ENCODE measurements at regions not wholly inside any gene's neighbourhood (a gene's known extent, or its start where the extent isn't known, plus 50 kb on each side); places are given as distances from the start of the nearest gene placed in this dataset.

DNA sequence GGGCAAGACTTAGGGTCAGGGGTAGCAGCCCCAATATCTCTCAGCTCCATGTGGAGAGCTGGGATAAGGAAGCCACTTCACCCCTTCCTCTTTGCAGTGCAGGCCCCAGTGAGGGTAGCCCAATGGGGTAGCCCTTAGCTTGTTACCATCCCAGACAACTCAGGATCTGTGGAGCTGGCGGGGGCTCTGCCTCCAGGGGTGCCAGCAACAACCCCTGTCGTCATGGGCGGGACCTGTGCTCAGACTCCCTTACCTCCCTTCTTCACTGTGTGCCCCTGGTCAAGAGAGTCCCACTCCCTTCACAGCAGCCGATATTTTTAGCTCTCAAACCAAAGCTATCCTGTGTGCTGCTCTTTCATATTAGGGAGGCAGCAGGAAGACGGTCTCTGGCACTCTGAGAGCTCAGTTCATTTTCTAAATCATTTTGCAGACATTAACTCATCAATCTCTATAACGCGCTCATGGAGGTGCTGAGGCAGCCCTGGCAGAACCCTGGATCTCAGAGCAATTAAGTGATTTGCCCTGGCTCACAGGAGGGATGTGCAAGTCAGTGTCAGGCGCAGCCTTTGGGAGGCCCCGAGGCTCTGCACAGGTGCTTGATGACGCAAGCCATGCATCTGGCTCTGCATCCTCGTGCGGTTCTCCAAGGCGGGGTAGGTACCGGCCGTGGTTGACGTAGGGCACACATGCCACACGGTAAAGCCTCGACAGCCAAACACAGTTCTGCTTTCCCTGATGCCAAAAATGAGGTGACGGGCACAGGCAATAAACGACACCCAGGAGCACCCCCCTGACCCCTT lies 357.6 kb downstream of the SHANK2 start:
- no peaks in the 10 kb centered on the region for H3K4me1 ChIP-seq (ENCODE audit: insufficient read depth, low read length)
- H3K79me2 ChIP-seq (ENCODE audit: insufficient read depth, low read length): no peaks in the 10 kb centered on the region
- H3K4me3 ChIP-seq (ENCODE audit: low read depth in 1 of 2, low read length in 2 of 2): no peak overlapping the region
- no peak overlapping the region for H3K27ac ChIP-seq (ENCODE audit: low read length)
- ATAC-seq (ENCODE audit: insufficient read depth, low read depth): no peak
- no peaks in the 10 kb centered on the region for H4K20me1 ChIP-seq (ENCODE audit: insufficient read depth, low read length)
- H3K9me3 ChIP-seq (ENCODE audit: insufficient read depth, low read length, severe bottlenecking): peaks cover 5% of the 10 kb centered on the region
- DNase-seq: no peak
- H3K4me2 ChIP-seq (ENCODE audit: insufficient read depth, low read length): no peak overlapping the region
- H2AFZ ChIP-seq (ENCODE audit: low read depth, low read length): no peak overlapping the region
- no peaks in the 10 kb centered on the region for H3K36me3 ChIP-seq (ENCODE audit: insufficient read depth, low read length)
- no peak overlapping the region for H3K9ac ChIP-seq (ENCODE audit: low read depth, low read length)
- no peak for TF ChIP-seq EZH2 (IDR thresholded peaks at IDR 0.05; ENCODE audit: borderline replicate concordance, low read depth, low read length, severe bottlenecking)
- TF ChIP-seq, protein P1, sequence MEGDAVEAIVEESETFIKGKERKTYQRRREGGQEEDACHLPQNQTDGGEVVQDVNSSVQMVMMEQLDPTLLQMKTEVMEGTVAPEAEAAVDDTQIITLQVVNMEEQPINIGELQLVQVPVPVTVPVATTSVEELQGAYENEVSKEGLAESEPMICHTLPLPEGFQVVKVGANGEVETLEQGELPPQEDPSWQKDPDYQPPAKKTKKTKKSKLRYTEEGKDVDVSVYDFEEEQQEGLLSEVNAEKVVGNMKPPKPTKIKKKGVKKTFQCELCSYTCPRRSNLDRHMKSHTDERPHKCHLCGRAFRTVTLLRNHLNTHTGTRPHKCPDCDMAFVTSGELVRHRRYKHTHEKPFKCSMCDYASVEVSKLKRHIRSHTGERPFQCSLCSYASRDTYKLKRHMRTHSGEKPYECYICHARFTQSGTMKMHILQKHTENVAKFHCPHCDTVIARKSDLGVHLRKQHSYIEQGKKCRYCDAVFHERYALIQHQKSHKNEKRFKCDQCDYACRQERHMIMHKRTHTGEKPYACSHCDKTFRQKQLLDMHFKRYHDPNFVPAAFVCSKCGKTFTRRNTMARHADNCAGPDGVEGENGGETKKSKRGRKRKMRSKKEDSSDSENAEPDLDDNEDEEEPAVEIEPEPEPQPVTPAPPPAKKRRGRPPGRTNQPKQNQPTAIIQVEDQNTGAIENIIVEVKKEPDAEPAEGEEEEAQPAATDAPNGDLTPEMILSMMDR (IDR thresholded peaks at IDR 0.05; ENCODE audit: borderline replicate concordance, extremely low read depth, low read length, poor library complexity, severe bottlenecking): no peak
- H3K27me3 ChIP-seq (ENCODE audit: insufficient read depth, low read length, poor library complexity): no peaks in the 10 kb centered on the region

DNA sequence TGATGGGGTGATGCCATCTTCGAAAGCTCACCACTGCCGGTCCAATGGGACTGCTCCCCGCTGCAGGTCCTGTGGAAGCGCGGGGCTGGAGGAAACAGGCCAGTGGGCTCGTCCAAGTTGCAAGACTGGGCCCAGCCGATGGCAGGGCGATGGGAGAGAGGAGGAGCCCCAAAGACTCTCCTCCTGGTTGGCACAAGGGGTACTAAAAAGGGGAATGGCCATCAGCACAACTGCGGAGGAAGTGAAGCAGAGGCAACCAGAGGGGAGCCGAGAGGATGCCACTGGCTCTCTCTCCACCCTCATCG lies 357.1 kb downstream of the SHANK2 start:
- ATAC-seq (ENCODE audit: insufficient read depth, low read depth) (no peak), DNase-seq (no peak)
- Histone ChIP-seq H3K9me3 (ENCODE audit: insufficient read depth, low read length, severe bottlenecking) (peaks cover 5% of the 10 kb centered on the region), H2AFZ (ENCODE audit: low read depth, low read length) (no peak overlapping the region), H3K79me2 (ENCODE audit: insufficient read depth, low read length) (no peaks in the 10 kb centered on the region), H3K27me3 (ENCODE audit: insufficient read depth, low read length, poor library complexity) (no peaks in the 10 kb centered on the region), H3K4me1 (ENCODE audit: insufficient read depth, low read length) (no peaks in the 10 kb centered on the region), H3K4me2 (ENCODE audit: insufficient read depth, low read length) (no peak overlapping the region), H4K20me1 (ENCODE audit: insufficient read depth, low read length) (no peaks in the 10 kb centered on the region), H3K36me3 (ENCODE audit: insufficient read depth, low read length) (no peaks in the 10 kb centered on the region), H3K4me3 (ENCODE audit: low read depth in 1 of 2, low read length in 2 of 2) (no peak overlapping the region), H3K27ac (ENCODE audit: low read length) (no peak overlapping the region), H3K9ac (ENCODE audit: low read depth, low read length) (no peak overlapping the region)
- no peak for TF ChIP-seq EZH2 (IDR thresholded peaks at IDR 0.05; ENCODE audit: borderline replicate concordance, low read depth, low read length, severe bottlenecking)
- TF ChIP-seq, protein P1 (IDR thresholded peaks at IDR 0.05; ENCODE audit: borderline replicate concordance, extremely low read depth, low read length, poor library complexity, severe bottlenecking): no peak

DNA sequence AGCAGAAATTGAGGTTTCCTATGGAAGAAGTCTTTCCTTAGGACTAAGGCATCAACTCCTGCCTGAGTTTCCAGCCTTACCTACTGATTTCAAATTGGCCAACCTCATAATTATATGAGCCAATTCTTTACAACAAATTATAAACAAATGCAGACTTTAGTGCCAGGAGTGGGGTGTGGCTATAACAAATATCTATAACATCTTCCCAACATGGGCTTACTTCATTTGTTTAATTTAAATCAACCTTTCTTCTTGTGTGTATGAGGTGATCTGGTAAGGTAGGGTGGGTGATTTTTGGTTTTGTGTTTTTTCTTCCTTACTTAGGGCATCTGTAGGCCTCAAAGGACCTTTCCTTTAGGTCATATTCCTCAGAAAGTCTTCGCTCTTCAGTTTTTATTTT lies 354.9 kb downstream of the SHANK2 start:
- H3K36me3 ChIP-seq (ENCODE audit: insufficient read depth, low read length): no peaks in the 10 kb centered on the region
- H3K4me1 ChIP-seq (ENCODE audit: insufficient read depth, low read length): no peaks in the 10 kb centered on the region
- H2AFZ ChIP-seq (ENCODE audit: low read depth, low read length): no peak overlapping the region
- H4K20me1 ChIP-seq (ENCODE audit: insufficient read depth, low read length): no peaks in the 10 kb centered on the region
- TF ChIP-seq, protein P1 (IDR thresholded peaks at IDR 0.05; ENCODE audit: borderline replicate concordance, extremely low read depth, low read length, poor library complexity, severe bottlenecking): no peak
- no peak for TF ChIP-seq EZH2 (IDR thresholded peaks at IDR 0.05; ENCODE audit: borderline replicate concordance, low read depth, low read length, severe bottlenecking)
- DNase-seq (no peak), ATAC-seq (ENCODE audit: insufficient read depth, low read depth) (no peak)
- no peaks in the 10 kb centered on the region for H3K27me3 ChIP-seq (ENCODE audit: insufficient read depth, low read length, poor library complexity)
- H3K27ac ChIP-seq (ENCODE audit: low read length): no peak overlapping the region
- H3K9me3 ChIP-seq (ENCODE audit: insufficient read depth, low read length, severe bottlenecking): peaks cover 5% of the 10 kb centered on the region
- no peaks in the 10 kb centered on the region for H3K79me2 ChIP-seq (ENCODE audit: insufficient read depth, low read length)
- no peak overlapping the region for H3K4me3 ChIP-seq (ENCODE audit: low read depth in 1 of 2, low read length in 2 of 2)
- H3K9ac ChIP-seq (ENCODE audit: low read depth, low read length): no peak overlapping the region
- H3K4me2 ChIP-seq (ENCODE audit: insufficient read depth, low read length): no peak overlapping the region
